Cardiac muscle cell (in vitro differentiated cells and primary cell): ENCODE measurements at regions not wholly inside any gene's neighbourhood (a gene's known extent, or its start where the extent isn't known, plus 50 kb on each side); places are given as distances from the start of the nearest gene placed in this dataset.

Source experiments
- DNase-seq, 2 donors: peaks; one replicate each; pipeline versions ENCODE4 v3.0.0 to v3.0.0-alpha.2; 2010 to 2017; ENCODE audit warnings: low read depth in 1 of 2, low spot score in 1 of 2
- H3K27ac ChIP-seq: fragments of 200-600 bp; sonication (generic); 2 replicates; pipeline ENCODE4 v1.5.1; 2016
- H3K27me3 ChIP-seq: fragments of 200-600 bp; sonication (generic); 2 replicates; pipeline ENCODE4 v1.6.0; 2016; ENCODE audit warnings: control low read depth
- H3K36me3 ChIP-seq: fragments of 200-600 bp; sonication (generic); 2 replicates; pipeline ENCODE4 v1.5.1; 2016; ENCODE audit warnings: control low read depth
- H3K4me1 ChIP-seq: fragments of 200-600 bp; sonication (generic); 2 replicates; pipeline ENCODE4 v1.8.1; 2017; ENCODE audit warnings: low read depth, mild to moderate bottlenecking, mixed run types
- H3K4me3 ChIP-seq: fragments of 200-600 bp; sonication (generic); 2 replicates; pipeline ENCODE4 v1.5.1; 2016; ENCODE audit warnings: mild to moderate bottlenecking
- H3K9me3 ChIP-seq: fragments of 200-600 bp; sonication (generic); 2 replicates; pipeline ENCODE4 v1.5.1; 2017; ENCODE audit warnings: low read depth, mild to moderate bottlenecking, control low read depth
- TF ChIP-seq, protein P1 (sequence below): IDR thresholded peaks from 2 replicates; pipeline ENCODE4 v1.5.1; 2012; ENCODE audit warnings: low read depth, mild to moderate bottlenecking, low read length

DNA sequence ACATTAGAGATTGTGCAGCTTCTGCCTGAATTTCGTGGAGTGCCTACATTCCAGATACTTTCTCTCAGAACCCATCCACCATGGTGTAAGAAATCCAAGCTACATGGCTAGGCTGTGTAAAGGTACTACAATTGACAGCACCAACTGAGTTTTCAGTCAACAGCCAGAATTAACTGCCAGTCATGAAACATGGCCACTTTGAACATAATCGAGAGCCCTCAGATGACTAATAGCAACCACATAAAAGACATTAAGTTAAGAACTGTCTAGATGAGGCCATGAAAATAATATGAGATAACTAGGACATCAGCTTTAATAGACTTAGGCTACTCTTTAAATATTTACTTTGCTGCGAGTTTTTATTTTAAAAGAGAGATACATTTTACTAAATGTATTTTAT, 1106.8 kb upstream of the LRRTM3 start:
- Histone ChIP-seq H3K4me3 (no peak overlapping the region), H3K9me3 (no peaks in the 10 kb centered on the region), H3K27me3 (no peaks in the 10 kb centered on the region), H3K36me3 (no peaks in the 10 kb centered on the region), H3K4me1 (no peaks in the 10 kb centered on the region), H3K27ac (no peak overlapping the region)
- no peak for DNase-seq
- TF ChIP-seq, protein P1, sequence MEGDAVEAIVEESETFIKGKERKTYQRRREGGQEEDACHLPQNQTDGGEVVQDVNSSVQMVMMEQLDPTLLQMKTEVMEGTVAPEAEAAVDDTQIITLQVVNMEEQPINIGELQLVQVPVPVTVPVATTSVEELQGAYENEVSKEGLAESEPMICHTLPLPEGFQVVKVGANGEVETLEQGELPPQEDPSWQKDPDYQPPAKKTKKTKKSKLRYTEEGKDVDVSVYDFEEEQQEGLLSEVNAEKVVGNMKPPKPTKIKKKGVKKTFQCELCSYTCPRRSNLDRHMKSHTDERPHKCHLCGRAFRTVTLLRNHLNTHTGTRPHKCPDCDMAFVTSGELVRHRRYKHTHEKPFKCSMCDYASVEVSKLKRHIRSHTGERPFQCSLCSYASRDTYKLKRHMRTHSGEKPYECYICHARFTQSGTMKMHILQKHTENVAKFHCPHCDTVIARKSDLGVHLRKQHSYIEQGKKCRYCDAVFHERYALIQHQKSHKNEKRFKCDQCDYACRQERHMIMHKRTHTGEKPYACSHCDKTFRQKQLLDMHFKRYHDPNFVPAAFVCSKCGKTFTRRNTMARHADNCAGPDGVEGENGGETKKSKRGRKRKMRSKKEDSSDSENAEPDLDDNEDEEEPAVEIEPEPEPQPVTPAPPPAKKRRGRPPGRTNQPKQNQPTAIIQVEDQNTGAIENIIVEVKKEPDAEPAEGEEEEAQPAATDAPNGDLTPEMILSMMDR: no peak

DNA sequence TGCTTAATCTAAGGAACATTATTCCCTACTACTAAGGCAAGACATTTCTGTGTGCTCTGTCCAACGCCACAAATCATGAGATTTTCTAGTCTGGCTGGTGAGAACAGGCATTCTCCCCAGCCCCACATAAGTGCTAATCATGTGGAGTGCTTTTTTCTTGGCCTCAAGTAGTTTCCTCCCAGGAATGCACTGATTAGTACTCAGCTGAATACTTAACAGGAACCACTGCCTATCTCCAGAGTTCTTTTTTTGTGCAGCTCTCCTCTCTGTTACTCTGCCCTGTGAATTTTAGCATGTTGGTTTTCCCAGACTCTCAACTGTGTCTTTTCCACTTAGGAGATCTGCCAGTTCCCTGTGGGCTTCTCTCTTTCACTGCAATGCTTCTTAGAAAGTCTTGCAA, 1098.5 kb upstream of the LRRTM3 start:
- TF ChIP-seq, protein P1: no peak

DNA sequence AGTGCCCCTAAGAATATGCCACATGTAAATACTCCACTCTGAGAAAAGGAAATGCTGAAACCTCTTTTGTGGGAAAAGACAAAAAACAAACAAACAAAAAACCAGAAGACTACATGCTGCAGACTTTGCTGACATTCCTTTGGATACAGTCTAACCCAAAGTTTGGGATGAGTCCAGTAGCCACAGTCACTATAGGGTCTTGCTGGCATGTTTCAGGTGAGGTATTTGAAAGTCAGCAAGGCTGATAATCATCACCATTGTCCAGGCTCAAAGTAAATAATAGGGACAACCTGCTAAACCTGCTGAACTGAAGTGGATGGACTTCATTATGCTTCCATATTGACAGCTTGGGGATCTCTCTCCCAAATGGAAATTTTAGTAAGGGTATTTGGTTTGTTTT, 1087.0 kb upstream of the LRRTM3 start:
- H3K27ac ChIP-seq: no peak overlapping the region
- no peaks in the 10 kb centered on the region for H3K36me3 ChIP-seq
- H3K27me3 ChIP-seq: no peaks in the 10 kb centered on the region
- TF ChIP-seq, protein P1: no peak
- H3K9me3 ChIP-seq: no peaks in the 10 kb centered on the region
- no peak overlapping the region for H3K4me3 ChIP-seq
- DNase-seq: no peak
- no peaks in the 10 kb centered on the region for H3K4me1 ChIP-seq

More for the DNA sequence above, 1098.5 kb upstream of the LRRTM3 start:
- Histone ChIP-seq H3K27me3 (no peaks in the 10 kb centered on the region), H3K4me3 (no peak overlapping the region), H3K9me3 (no peaks in the 10 kb centered on the region), H3K4me1 (peaks cover 5% of the 10 kb centered on the region), H3K36me3 (no peaks in the 10 kb centered on the region), H3K27ac (peak overlapping the region; percentile 76)
- peak in 1 of 2 donors; percentile 67 for DNase-seq

DNA sequence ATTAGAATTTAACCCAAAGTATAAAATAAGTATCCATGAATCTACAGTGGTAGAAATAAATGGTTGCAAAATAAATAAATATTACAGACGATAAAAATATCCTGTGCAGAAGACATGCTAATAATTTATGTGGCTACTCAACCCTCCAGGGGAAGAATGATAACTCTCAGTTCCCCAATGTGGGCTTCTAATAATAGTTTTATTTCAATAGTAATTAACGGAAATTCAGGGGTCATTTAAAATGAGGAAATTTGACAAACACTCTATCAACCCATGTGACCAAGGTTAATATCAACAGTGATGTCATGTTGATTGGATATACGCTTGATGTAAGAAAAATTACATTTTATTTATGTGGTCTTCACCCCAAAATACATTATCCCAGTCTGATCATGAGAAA, 1082.6 kb upstream of the LRRTM3 start:
- no peaks in the 10 kb centered on the region for H3K36me3 ChIP-seq
- TF ChIP-seq, protein P1: no peak
- no peaks in the 10 kb centered on the region for H3K9me3 ChIP-seq
- no peaks in the 10 kb centered on the region for H3K4me1 ChIP-seq
- DNase-seq: no peak
- H3K27me3 ChIP-seq: no peaks in the 10 kb centered on the region
- H3K4me3 ChIP-seq: no peak overlapping the region
- H3K27ac ChIP-seq: no peak overlapping the region

DNA sequence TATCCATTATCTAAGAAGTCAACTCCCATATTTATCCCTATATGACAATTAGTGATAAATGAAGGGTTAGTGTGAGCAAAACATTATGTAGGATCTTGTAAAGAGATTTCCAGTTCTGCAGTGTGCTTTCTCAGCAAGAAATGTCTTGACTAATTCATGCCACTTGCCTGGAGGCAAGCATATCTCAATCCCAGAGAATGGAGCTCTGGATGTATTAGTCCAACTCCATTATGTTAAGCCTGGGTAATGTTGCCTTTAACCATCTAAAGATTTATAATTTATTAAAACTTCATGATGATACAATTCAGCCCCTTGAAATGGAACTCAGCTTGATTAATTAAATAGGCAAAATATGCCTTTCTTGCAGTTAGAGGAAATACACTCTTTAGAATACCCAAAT, 1079.9 kb upstream of the LRRTM3 start:
- no peaks in the 10 kb centered on the region for H3K4me1 ChIP-seq
- no peak overlapping the region for H3K27ac ChIP-seq
- TF ChIP-seq, protein P1: no peak
- no peaks in the 10 kb centered on the region for H3K9me3 ChIP-seq
- H3K36me3 ChIP-seq: no peaks in the 10 kb centered on the region
- no peak for DNase-seq
- no peak overlapping the region for H3K4me3 ChIP-seq
- H3K27me3 ChIP-seq: no peaks in the 10 kb centered on the region

DNA sequence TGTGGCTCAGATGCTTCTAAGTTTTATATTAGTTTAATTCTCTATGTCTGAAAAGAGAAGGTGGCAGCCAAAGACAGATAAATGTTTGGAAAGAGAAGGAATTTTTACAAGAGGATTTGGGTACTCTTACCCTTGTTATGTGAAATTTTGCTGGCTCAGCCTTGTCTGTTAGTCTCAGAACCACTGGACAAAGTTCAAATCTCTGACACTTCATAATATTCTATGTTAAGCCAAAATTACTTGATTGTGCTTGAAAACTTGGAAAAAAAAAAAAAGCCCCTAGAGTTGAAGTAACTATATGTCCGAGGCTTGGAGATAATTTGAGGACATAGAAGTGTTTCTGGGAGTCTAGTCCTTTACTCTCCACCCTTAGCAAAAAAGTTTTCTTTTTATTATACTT, 1079.3 kb upstream of the LRRTM3 start:
- TF ChIP-seq, protein P1: no peak
- no peaks in the 10 kb centered on the region for H3K4me1 ChIP-seq
- no peak overlapping the region for H3K4me3 ChIP-seq
- H3K9me3 ChIP-seq: no peaks in the 10 kb centered on the region
- no peaks in the 10 kb centered on the region for H3K27me3 ChIP-seq
- no peaks in the 10 kb centered on the region for H3K36me3 ChIP-seq
- DNase-seq: no peak
- H3K27ac ChIP-seq: no peak overlapping the region
